Activated T-cell treated with anti-CD3 and anti-CD28 coated beads, Interleukin-2, amount 50 U/mL, for 72 hours (primary cell): ENCODE measurements at regions not wholly inside any gene's neighbourhood (a gene's known extent, or its start where the extent isn't known, plus 50 kb on each side); places are given as distances from the start of the nearest gene placed in this dataset.

Source experiments
- ATAC-seq, 2 donors: fragments of 150-1000 bp; cut with Tn5 transposase; replicated peaks in 1 of 2; 2 replicates each; pipeline ENCODE4 v1.10.0; 2021; ENCODE audit warnings: moderate library complexity in 2 of 2, mild to moderate bottlenecking in 1 of 2
- DNase-seq, 2 donors: peaks; one replicate each; pipeline ENCODE4 v3.0.0; 2021 to 2022; ENCODE audit warnings: mixed read lengths in 1 of 2
- H3K27ac Mint-ChIP-seq: one replicate; pipeline ENCODE4 v1.8.0; 2022; ENCODE audit warnings: mild to moderate bottlenecking, moderate library complexity, mixed read lengths
- H3K27me3 Mint-ChIP-seq: one replicate; pipeline ENCODE4 v1.8.0; 2022; ENCODE audit warnings: low read depth, mixed read lengths
- H3K36me3 Mint-ChIP-seq, 2 donors: one replicate each; pipeline ENCODE4 v1.8.0; 2022; ENCODE audit warnings: mixed read lengths in 2 of 2, mild to moderate bottlenecking in 1 of 2; ENCODE audit not compliant: insufficient read depth in 2 of 2
- H3K4me1 Mint-ChIP-seq: one replicate; pipeline ENCODE4 v1.8.0; 2022; ENCODE audit warnings: low read depth, mixed read lengths
- H3K4me3 Mint-ChIP-seq, 2 donors: one replicate each; pipeline ENCODE4 v1.8.0; 2022; ENCODE audit warnings: mild to moderate bottlenecking in 2 of 2, mixed read lengths in 2 of 2, moderate library complexity in 2 of 2
- H3K9me3 Mint-ChIP-seq, 2 donors: one replicate each; pipeline ENCODE4 v1.8.0; 2022; ENCODE audit warnings: mixed read lengths in 2 of 2

DNA sequence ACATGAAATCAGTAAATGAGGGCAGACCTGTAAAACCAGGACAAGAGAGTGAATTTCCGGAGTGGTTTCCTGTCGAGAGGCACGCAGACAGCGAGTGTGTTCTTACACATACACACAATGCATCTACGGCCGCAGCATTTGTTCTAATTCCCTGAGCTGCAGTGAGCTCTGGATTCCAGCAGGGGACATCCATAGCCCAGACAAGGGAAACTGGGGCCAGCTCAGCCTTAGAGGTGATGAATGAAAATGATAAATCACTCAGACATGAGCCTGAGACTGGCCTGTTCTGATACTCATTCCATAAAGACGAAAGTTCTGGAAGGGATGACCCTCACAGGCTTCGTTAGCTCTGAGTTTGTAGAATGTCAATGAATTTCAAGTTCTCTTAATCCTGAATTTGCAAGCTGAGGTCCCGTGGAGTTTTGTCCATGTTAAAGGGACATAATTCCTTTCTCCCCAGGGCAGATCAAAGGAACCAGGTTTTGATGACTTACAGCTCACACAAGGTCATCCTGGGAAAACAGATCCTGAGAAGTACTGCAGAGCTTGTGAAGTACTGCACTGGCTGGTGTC, 207.9 kb upstream of the C1orf87 start:
- peak; percentile 63 to 73 for ATAC-seq

DNA sequence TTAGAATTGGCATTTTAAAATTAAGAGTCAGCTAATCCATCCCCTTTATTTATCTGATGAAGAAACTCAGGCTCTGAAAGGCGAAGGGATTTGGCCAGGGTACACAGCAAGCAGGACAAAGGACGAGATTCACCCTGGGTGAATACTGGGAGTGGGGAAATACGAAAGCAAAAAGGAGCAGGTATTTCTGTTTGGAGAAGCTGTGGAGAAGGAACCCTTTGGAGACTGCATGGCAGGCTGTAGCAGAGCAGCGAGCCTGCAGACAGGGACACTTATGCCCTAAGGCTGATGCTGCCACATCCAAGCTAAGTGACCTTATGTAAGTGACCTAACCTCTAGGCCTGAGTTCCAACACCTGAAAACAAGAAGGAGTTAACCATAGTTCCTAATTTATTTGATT, 207.2 kb upstream of the C1orf87 start:
- Mint-ChIP-seq H3K36me3 (no peaks in the 10 kb centered on the region), H3K4me3 (no peak overlapping the region), H3K27me3 (no peaks in the 10 kb centered on the region), H3K4me1 (no peaks in the 10 kb centered on the region), H3K27ac (no peak overlapping the region), H3K9me3 (no peaks in the 10 kb centered on the region)
- DNase-seq (no peak), ATAC-seq (no peak)

More for the DNA sequence above, 207.9 kb upstream of the C1orf87 start:
- H3K9me3 Mint-ChIP-seq, result no peaks in the 10 kb centered on the region
- H3K4me1 Mint-ChIP-seq, result no peaks in the 10 kb centered on the region
- H3K4me3 Mint-ChIP-seq, result no peak overlapping the region
- peak; percentile 12 to 27 for DNase-seq
- no peak overlapping the region for H3K27ac Mint-ChIP-seq
- no peaks in the 10 kb centered on the region for H3K27me3 Mint-ChIP-seq
- no peaks in the 10 kb centered on the region for H3K36me3 Mint-ChIP-seq

DNA sequence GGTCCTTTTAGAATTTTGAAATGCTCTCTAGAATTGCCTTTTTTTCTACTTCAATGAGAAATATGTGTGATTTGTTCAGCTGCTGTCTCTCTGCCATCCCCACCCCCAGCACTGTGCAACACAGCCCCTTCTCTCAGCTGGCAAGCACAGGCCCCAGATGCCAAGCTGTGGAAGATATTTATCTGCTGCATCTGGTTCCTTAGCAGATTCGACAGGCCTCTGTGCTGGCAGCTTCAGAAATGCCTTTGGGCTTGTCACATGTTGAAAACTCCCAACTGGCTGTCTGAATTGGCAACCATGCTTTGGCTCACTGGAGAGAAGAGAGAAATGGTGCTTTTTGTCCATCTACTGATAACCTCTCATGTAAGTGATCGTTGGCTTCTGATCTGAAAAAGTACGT, 206.7 kb upstream of the C1orf87 start:
- H3K27me3 Mint-ChIP-seq, result no peaks in the 10 kb centered on the region
- DNase-seq (no peak), ATAC-seq (no peak)
- no peaks in the 10 kb centered on the region for H3K4me1 Mint-ChIP-seq
- H3K36me3 Mint-ChIP-seq, result no peaks in the 10 kb centered on the region
- H3K4me3 Mint-ChIP-seq, result no peak overlapping the region
- H3K27ac Mint-ChIP-seq, result no peak overlapping the region
- H3K9me3 Mint-ChIP-seq, result no peaks in the 10 kb centered on the region

DNA sequence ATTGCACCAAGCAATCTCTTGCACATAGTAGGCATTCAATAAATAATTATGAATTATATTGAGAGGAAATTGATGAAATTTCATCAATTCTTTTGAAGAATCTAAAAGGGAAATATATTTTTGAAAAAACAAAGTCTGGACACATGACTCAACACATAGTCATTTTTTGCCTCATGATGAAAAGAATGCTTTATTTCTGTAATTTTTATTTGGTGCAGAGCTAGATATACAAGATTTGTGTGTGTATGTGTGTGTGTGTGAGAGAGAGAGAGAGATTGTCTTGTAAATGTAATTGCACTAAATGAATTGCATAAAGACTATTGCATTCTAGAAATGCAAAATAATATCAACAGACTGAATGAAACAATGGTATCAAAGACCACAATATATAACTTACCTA, 206.2 kb upstream of the C1orf87 start:
- no peak overlapping the region for H3K27ac Mint-ChIP-seq
- no peak overlapping the region for H3K4me3 Mint-ChIP-seq
- no peaks in the 10 kb centered on the region for H3K27me3 Mint-ChIP-seq
- no peak for DNase-seq
- ATAC-seq, result no peak
- H3K9me3 Mint-ChIP-seq, result no peaks in the 10 kb centered on the region
- no peaks in the 10 kb centered on the region for H3K4me1 Mint-ChIP-seq
- no peaks in the 10 kb centered on the region for H3K36me3 Mint-ChIP-seq

DNA sequence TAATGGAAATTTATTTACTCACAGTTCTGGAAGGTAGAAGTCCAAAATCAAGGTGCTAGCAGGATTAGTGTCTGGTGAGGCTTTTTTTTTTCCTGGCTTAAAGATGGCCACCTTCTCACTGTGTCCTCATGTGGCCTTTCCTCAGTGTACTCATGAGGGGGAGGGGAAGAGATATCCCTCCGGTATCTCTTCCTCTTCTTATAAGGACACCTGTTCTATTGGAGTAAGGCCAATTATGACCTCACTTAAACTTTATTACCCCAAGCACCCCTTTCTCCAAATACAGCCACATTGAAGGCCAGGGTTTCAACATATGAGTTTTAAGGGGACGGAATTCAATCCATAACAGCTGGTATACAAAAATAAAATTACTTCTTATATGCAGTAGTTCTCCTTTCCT, 203.7 kb upstream of the C1orf87 start:
- H3K9me3 Mint-ChIP-seq, result no peaks in the 10 kb centered on the region
- ATAC-seq, result no peak

DNA sequence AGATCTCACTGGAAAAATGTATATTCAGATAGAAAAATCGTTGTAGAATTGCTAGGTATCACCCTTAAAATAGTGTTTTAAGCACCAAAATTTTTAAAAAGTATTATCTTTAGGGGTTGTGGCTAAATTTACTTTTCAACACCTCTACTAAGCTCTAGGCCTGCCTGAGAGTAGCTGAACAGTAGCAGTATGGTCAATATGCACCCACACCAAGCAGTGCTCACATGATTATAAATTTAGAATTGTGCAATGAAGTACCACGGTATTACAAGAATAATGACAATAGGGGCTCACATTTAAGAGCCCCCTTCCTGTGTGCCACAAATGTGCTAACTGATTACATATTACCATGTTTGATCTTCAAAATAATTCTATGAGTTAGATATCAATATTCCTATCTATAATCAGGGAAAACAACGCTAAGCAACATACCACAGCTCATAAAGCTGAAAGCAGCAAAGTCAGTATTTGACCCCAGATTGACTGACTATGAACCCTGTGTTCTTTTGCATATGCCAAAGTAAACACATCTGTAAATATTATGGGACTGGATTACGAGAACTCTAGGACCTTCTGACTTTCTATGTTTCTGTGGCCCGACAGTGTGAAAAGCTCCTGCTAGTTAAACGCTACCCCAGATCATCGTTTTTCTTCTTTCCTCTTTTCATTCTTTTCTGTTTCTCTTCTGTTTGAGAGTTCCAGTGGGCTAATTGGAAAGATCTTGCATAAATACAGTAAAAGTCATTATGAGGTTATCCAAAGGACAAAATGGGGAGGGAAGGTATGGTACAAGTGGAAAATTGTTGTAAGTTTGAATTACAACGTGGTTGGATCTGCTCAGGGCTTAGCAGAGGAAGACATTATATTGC, 201.1 kb upstream of the C1orf87 start:
- H3K36me3 Mint-ChIP-seq, result no peaks in the 10 kb centered on the region
- H3K9me3 Mint-ChIP-seq, result no peaks in the 10 kb centered on the region
- ATAC-seq, result no peak
- no peaks in the 10 kb centered on the region for H3K27me3 Mint-ChIP-seq
- H3K4me3 Mint-ChIP-seq, result no peak overlapping the region
- no peak overlapping the region for H3K27ac Mint-ChIP-seq
- no peak for DNase-seq
- no peaks in the 10 kb centered on the region for H3K4me1 Mint-ChIP-seq

More for the DNA sequence above, 203.7 kb upstream of the C1orf87 start:
- H3K27ac Mint-ChIP-seq, result no peak overlapping the region
- DNase-seq, result no peak
- H3K4me3 Mint-ChIP-seq, result no peak overlapping the region
- no peaks in the 10 kb centered on the region for H3K4me1 Mint-ChIP-seq
- no peaks in the 10 kb centered on the region for H3K27me3 Mint-ChIP-seq
- no peaks in the 10 kb centered on the region for H3K36me3 Mint-ChIP-seq

DNA sequence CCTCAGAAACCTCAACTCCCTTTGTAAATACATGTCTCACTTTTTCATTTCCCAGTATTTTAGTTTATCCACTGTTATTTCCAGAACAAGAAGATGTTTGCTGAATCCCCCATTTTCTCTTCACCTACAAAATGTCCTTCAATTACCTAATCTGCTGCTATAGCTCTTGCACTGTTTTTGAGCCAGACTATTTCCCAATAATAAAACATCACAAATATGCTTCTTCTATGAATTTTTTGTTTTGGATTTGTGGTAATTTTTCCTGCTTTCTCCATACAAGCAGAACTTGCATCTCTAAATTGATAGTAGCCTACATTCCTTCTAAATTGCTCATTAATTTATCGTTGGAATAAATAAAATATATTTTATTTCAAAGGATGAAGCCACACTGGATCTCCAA, 199.6 kb upstream of the C1orf87 start:
- ATAC-seq (no peak), DNase-seq (no peak)
- H3K27me3 Mint-ChIP-seq, result no peaks in the 10 kb centered on the region
- H3K27ac Mint-ChIP-seq, result no peak overlapping the region
- peaks cover 0 to 1% of the 10 kb centered on the region in 2 donors for H3K9me3 Mint-ChIP-seq
- H3K4me3 Mint-ChIP-seq, result no peak overlapping the region
- no peaks in the 10 kb centered on the region for H3K36me3 Mint-ChIP-seq
- no peaks in the 10 kb centered on the region for H3K4me1 Mint-ChIP-seq

DNA sequence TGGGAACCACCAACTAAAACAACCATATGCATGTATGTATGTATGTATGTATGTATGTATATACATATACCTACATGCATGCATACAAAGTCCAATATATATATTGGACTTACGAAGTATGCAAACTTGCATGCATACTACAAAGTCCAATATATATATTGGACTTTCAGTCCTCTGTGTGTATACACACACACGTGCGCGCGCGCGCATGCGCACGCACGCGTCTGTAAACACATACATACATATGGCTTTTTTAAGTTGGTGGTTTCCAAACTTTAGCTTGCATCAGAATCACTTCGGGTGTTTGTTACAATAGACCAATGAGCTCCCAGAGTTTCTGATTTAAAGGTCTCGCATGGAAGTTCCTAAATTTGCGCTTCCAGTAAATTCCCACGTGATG, 197.5 kb upstream of the C1orf87 start:
- H3K4me3 Mint-ChIP-seq, result no peak overlapping the region
- no peak for ATAC-seq
- no peaks in the 10 kb centered on the region for H3K4me1 Mint-ChIP-seq
- no peaks in the 10 kb centered on the region for H3K36me3 Mint-ChIP-seq
- no peak for DNase-seq
- peaks cover 0 to 2% of the 10 kb centered on the region in 2 donors for H3K9me3 Mint-ChIP-seq
- no peak overlapping the region for H3K27ac Mint-ChIP-seq
- H3K27me3 Mint-ChIP-seq, result no peaks in the 10 kb centered on the region

DNA sequence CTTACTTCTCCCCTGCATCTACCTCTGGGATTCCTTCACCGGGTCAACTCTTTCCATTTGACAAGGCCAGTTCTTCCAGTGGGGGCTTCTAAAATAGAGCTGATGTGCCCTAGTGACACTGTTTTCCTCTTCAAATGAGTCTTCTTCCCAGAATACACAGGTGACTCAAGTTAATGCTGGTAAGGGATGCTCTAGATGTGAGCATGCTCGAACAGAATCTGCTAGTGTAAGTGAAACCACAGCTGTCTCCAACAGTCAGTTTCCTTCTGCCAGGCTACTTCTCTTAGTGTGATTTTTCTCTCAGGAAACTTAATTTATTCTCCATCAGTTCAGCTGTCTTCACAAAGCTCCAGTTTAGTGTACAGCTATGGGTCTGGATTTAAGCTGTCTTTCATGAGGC, 194.9 kb upstream of the C1orf87 start:
- ATAC-seq (no peak), DNase-seq (no peak)
- Mint-ChIP-seq H3K36me3 (no peaks in the 10 kb centered on the region), H3K27ac (no peak overlapping the region), H3K4me1 (no peaks in the 10 kb centered on the region), H3K27me3 (no peaks in the 10 kb centered on the region), H3K9me3 (peaks cover 0 to 2% of the 10 kb centered on the region in 2 donors), H3K4me3 (no peak overlapping the region)

DNA sequence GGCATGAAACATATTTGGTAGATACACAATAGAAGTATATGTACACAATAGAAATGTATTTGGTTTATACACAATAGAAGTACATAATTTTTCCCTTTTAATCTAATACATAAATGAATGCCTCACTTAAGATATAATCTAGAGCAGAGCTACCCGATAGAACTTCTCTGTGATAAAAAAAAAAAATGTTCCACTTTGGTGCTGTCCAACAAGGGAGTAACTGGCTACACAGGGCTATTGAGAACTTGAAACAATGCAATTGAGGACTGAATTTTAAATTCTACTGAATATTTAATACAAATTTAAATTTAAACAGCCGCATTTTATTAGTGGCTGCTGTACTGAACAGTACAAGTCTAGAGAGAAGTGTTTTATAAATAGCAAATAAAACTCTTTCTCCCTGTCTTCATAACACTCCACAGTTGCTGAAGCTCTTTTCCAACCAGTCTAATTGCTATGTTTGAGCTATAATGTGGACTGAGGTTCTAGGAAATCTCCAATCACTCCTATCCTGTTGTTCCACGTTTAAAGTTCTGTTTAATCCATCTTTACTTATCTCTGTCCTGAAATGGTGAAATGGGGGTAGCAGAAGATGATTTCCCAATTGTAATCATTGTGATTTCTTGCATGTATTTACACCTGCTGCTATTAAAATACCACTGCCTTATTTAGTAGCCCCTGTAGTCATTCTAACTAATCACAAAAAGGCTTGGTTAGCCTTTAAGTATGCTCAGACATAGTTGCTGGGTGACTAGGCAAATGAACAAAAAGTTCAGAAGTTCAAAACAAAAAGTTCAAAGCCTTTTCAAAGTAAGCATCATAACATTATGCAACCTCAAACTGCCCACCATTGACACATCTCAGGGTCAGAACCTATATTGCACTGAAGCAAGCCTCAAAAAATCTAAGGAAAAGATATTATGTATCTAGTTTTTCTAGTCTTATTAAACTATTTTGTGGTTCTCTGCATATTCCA, 192.3 kb upstream of the C1orf87 start:
- H3K4me1 Mint-ChIP-seq, result no peaks in the 10 kb centered on the region

DNA sequence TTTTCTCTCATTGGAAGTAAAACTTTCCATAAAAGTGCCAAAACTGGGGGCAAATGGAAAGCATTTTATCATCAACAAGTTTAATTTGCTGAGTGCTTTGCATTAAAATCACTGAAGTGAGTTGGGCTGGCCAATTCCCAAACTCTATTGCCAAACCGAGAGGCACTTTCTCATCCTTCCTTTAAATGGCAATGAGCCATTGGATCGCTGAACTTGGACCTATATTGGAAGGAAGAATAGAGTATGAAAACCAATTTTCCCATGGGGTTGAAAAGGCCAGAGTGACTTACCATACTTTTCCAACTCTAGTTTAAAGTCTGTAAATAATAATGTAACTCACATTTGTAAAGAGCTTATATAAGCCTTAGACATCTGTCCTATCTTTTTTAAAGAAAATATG, 189.1 kb upstream of the C1orf87 start:
- H3K9me3 Mint-ChIP-seq, result no peaks in the 10 kb centered on the region
- no peak overlapping the region for H3K4me3 Mint-ChIP-seq
- no peaks in the 10 kb centered on the region for H3K27me3 Mint-ChIP-seq
- ATAC-seq, result no peak
- DNase-seq, result no peak
- H3K36me3 Mint-ChIP-seq, result no peaks in the 10 kb centered on the region
- H3K27ac Mint-ChIP-seq, result no peak overlapping the region
- no peaks in the 10 kb centered on the region for H3K4me1 Mint-ChIP-seq

More for the DNA sequence above, 192.3 kb upstream of the C1orf87 start:
- ATAC-seq (no peak), DNase-seq (no peak)
- Mint-ChIP-seq H3K27ac (no peak overlapping the region), H3K4me3 (no peak overlapping the region), H3K36me3 (no peaks in the 10 kb centered on the region), H3K9me3 (peaks cover 0 to 2% of the 10 kb centered on the region in 2 donors), H3K27me3 (no peaks in the 10 kb centered on the region)

DNA sequence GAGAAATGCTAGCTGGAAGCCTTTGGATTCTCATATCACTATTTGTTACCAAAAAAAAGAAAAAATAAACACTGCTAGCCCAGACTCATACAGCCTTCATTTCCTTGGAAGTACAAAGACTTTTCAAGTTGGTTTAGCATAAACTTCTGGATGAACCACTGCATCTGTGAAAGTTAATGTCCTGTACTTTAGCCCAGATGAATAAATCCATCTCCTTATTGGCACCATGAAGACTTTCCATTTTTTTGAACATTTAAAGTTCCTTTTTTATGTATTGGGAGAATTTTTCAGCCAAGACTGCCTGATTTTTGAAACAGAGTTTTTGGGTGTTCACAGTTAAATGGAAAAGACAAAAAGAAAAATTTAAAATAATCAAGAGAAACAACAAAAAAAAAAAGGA, 184.0 kb upstream of the C1orf87 start:
- H3K4me1 Mint-ChIP-seq, result no peaks in the 10 kb centered on the region
- ATAC-seq (no peak), DNase-seq (no peak)
- H3K4me3 Mint-ChIP-seq, result no peak overlapping the region
- no peaks in the 10 kb centered on the region for H3K36me3 Mint-ChIP-seq
- H3K9me3 Mint-ChIP-seq, result no peaks in the 10 kb centered on the region
- no peaks in the 10 kb centered on the region for H3K27me3 Mint-ChIP-seq
- no peak overlapping the region for H3K27ac Mint-ChIP-seq

DNA sequence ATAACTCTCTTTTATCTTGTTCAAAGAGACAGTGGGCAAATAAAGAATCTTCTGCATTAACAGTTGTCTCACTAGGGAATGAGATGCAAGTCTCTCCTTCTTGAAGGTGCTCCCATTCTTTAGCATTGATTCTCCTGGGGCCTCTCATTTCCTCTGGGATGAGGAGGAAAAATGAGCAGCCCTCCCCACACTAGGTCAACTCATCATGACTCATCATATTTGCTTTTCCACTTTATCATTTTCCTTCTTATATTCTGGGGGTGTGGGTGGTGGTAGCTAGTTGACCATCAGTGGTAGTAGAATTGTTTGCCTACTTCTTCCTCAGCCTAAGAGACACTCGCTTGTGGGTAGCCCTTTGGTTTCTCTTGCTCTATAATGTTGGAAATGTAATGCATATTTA, 182.0 kb upstream of the C1orf87 start:
- DNase-seq (no peak), ATAC-seq (no peak)
- no peak overlapping the region for H3K27ac Mint-ChIP-seq
- no peaks in the 10 kb centered on the region for H3K36me3 Mint-ChIP-seq
- H3K4me3 Mint-ChIP-seq, result no peak overlapping the region
- H3K4me1 Mint-ChIP-seq, result no peaks in the 10 kb centered on the region
- H3K27me3 Mint-ChIP-seq, result no peaks in the 10 kb centered on the region
- no peaks in the 10 kb centered on the region for H3K9me3 Mint-ChIP-seq
